HUES48 (cell line): ENCODE measurements at regions not wholly inside any gene's neighbourhood (a gene's known extent, or its start where the extent isn't known, plus 50 kb on each side); places are given as distances from the start of the nearest gene placed in this dataset.
"Not testable (repeated sequence)": the region's sequence is repeated elsewhere in the genome, so short reads cannot be mapped to it uniquely, and the experiment has no call there.

ENCODE experiments used
- H3K27ac ChIP-seq: one replicate; pipeline ENCODE4 v1.7.0; 2013; ENCODE audit warnings: low read depth, low read length, inconsistent platforms
- H3K27me3 ChIP-seq: 2 replicates; pipeline ENCODE4 v1.6.1; 2013; ENCODE audit warnings: mild to moderate bottlenecking, low read length; ENCODE audit not compliant: control insufficient read depth, insufficient read depth
- H3K36me3 ChIP-seq: 2 replicates; pipeline ENCODE4 v1.6.1; 2013; ENCODE audit warnings: low read length; ENCODE audit not compliant: control insufficient read depth, insufficient read depth
- H3K4me1 ChIP-seq: 2 replicates; pipeline ENCODE4 v1.6.1; 2013; ENCODE audit warnings: mild to moderate bottlenecking, low read length; ENCODE audit not compliant: control insufficient read depth, insufficient read depth
- H3K4me3 ChIP-seq: 2 replicates; pipeline ENCODE4 v1.5.1; 2013; ENCODE audit warnings: mild to moderate bottlenecking, low read depth, low read length
- H3K9ac ChIP-seq: 2 replicates; pipeline ENCODE4 v1.6.1; 2013; ENCODE audit warnings: mild to moderate bottlenecking, low read depth, low read length, moderate library complexity
- H3K9me3 ChIP-seq: 2 replicates; pipeline ENCODE4 v1.6.1; 2013; ENCODE audit warnings: low read length; ENCODE audit not compliant: control insufficient read depth, insufficient read depth

- H3K4me1 ChIP-seq: no peaks in the 10 kb centered on the region
- no peak overlapping the region for H3K9ac ChIP-seq
These were observed 63.9 kb downstream of the NFKBIZ start for GRCh38 chr3:101913168-101913567.

GRCh38 chr3:101917761-101918160, 68.4 kb downstream of the NFKBIZ start:
- H3K27me3 ChIP-seq, H3K4me3 ChIP-seq, H3K9ac ChIP-seq, H3K4me1 ChIP-seq, H3K9me3 ChIP-seq, H3K27ac ChIP-seq, H3K36me3 ChIP-seq: not testable (repeated sequence)

More at GRCh38 chr3:101913168-101913567, 63.9 kb downstream of the NFKBIZ start:
- Histone ChIP-seq H3K9me3 (no peaks in the 10 kb centered on the region), H3K27ac (no peak overlapping the region), H3K36me3 (no peaks in the 10 kb centered on the region), H3K27me3 (no peaks in the 10 kb centered on the region), H3K4me3 (no peak overlapping the region)

GRCh38 chr3:101922151-101922725, 72.9 kb downstream of the NFKBIZ start:
- not testable (repeated sequence) for H3K27ac ChIP-seq, H3K4me3 ChIP-seq, H3K36me3 ChIP-seq, H3K27me3 ChIP-seq, H3K9ac ChIP-seq, H3K4me1 ChIP-seq, H3K9me3 ChIP-seq

- H3K4me3 ChIP-seq, H3K9me3 ChIP-seq, H3K4me1 ChIP-seq, H3K36me3 ChIP-seq, H3K27ac ChIP-seq, H3K27me3 ChIP-seq, H3K9ac ChIP-seq: not testable (repeated sequence)
These were observed 75.3 kb downstream of the NFKBIZ start for GRCh38 chr3:101924621-101925020.

- not testable (repeated sequence) for H3K36me3 ChIP-seq, H3K27me3 ChIP-seq, H3K9me3 ChIP-seq, H3K9ac ChIP-seq, H3K4me1 ChIP-seq, H3K27ac ChIP-seq, H3K4me3 ChIP-seq
These were observed 75.8 kb downstream of the NFKBIZ start for GRCh38 chr3:101925124-101925523.

- peaks cover 8% of the 10 kb centered on the region; the same call in 1 of the 2 replicates for H3K4me1 ChIP-seq
- H3K9me3 ChIP-seq: no peaks in the 10 kb centered on the region
- no peak overlapping the region for H3K27ac ChIP-seq
- no peak overlapping the region for H3K4me3 ChIP-seq
- H3K27me3 ChIP-seq: no peaks in the 10 kb centered on the region
- H3K36me3 ChIP-seq: no peaks in the 10 kb centered on the region
- H3K9ac ChIP-seq: no peak overlapping the region
These were observed 76.2 kb downstream of the NFKBIZ start for GRCh38 chr3:101925564-101925963.

GRCh38 chr3:101926594-101927105, 77.3 kb downstream of the NFKBIZ start:
- H3K27me3 ChIP-seq: no peaks in the 10 kb centered on the region
- no peaks in the 10 kb centered on the region for H3K9me3 ChIP-seq
- no peak overlapping the region for H3K9ac ChIP-seq
- no peak overlapping the region for H3K4me3 ChIP-seq
- peaks cover 8% of the 10 kb centered on the region; the same call in 1 of the 2 replicates for H3K4me1 ChIP-seq
- H3K36me3 ChIP-seq: no peaks in the 10 kb centered on the region
- H3K27ac ChIP-seq: no peak overlapping the region

- Histone ChIP-seq H3K27me3 (no peaks in the 10 kb centered on the region), H3K36me3 (no peaks in the 10 kb centered on the region), H3K9ac (no peak overlapping the region), H3K27ac (no peak overlapping the region), H3K4me3 (no peak overlapping the region), H3K4me1 (peaks cover 8% of the 10 kb centered on the region; the same call in 1 of the 2 replicates), H3K9me3 (no peaks in the 10 kb centered on the region)
These were observed 79.6 kb downstream of the NFKBIZ start for GRCh38 chr3:101928890-101929289.

- H3K27me3 ChIP-seq: no peaks in the 10 kb centered on the region
- peaks cover 4% of the 10 kb centered on the region; the same call in 1 of the 2 replicates for H3K4me1 ChIP-seq
- no peaks in the 10 kb centered on the region for H3K9me3 ChIP-seq
- no peak overlapping the region for H3K4me3 ChIP-seq
- H3K27ac ChIP-seq: no peak overlapping the region
- no peaks in the 10 kb centered on the region for H3K36me3 ChIP-seq
- no peak overlapping the region for H3K9ac ChIP-seq
These were observed 81.8 kb downstream of the NFKBIZ start for GRCh38 chr3:101931081-101931480.

GRCh38 chr3:101932326-101933068, 83.2 kb downstream of the NFKBIZ start:
- no peaks in the 10 kb centered on the region for H3K4me1 ChIP-seq
- no peaks in the 10 kb centered on the region for H3K36me3 ChIP-seq
- H3K27me3 ChIP-seq: no peaks in the 10 kb centered on the region
- no peak overlapping the region for H3K27ac ChIP-seq
- H3K9ac ChIP-seq: no peak overlapping the region
- H3K4me3 ChIP-seq: no peak overlapping the region
- no peaks in the 10 kb centered on the region for H3K9me3 ChIP-seq
